Parathyroid adenoma (tissue), 2 donors: ENCODE measurements at regions not wholly inside any gene's neighbourhood (a gene's known extent, or its start where the extent isn't known, plus 50 kb on each side); places are given as distances from the start of the nearest gene placed in this dataset.

Experiments
- H2AFZ ChIP-seq: fragments of 300-600 bp; sonication (generic); one replicate; pipeline ENCODE4 v1.7.0; 2017; ENCODE audit warnings: antibody characterized with exemption, mild to moderate bottlenecking
- H3K27ac ChIP-seq: fragments of 300-600 bp; sonication (generic); one replicate; pipeline ENCODE4 v1.7.0; 2017
- H3K27me3 ChIP-seq: fragments of 300-600 bp; sonication (generic); one replicate; pipeline ENCODE4 v1.7.0; 2017; ENCODE audit warnings: low read length; ENCODE audit not compliant: control insufficient read depth, insufficient read depth
- H3K36me3 ChIP-seq: fragments of 300-600 bp; sonication (generic); one replicate; pipeline ENCODE4 v1.7.0; 2017; ENCODE audit warnings: low read length; ENCODE audit not compliant: control insufficient read depth, insufficient read depth
- H3K4me1 ChIP-seq: fragments of 300-600 bp; sonication (generic); one replicate; pipeline ENCODE4 v1.7.0; 2017; ENCODE audit warnings: control low read depth
- H3K4me2 ChIP-seq: fragments of 300-600 bp; sonication (generic); one replicate; pipeline ENCODE4 v1.7.0; 2017; ENCODE audit warnings: low read length
- H3K4me3 ChIP-seq: fragments of 300-600 bp; sonication (generic); one replicate; pipeline ENCODE4 v1.7.0; 2017; ENCODE audit warnings: low read depth, low read length
- H3K79me2 ChIP-seq: fragments of 300-600 bp; sonication (generic); one replicate; pipeline ENCODE4 v1.7.0; 2017; ENCODE audit warnings: control low read depth
- H3K9ac ChIP-seq: fragments of 300-600 bp; sonication (generic); one replicate; pipeline ENCODE4 v1.7.0; 2017; ENCODE audit warnings: mild to moderate bottlenecking
- H3K9me3 ChIP-seq: fragments of 300-600 bp; sonication (generic); one replicate; pipeline ENCODE4 v1.7.0; 2017; ENCODE audit warnings: low read length; ENCODE audit not compliant: control insufficient read depth
- CTCF ChIP-seq: fragments of 300-600 bp; sonication (generic); IDR thresholded peaks from one replicate; pipeline ENCODE4 v1.7.0; 2017; ENCODE audit warnings: antibody characterized with exemption, mild to moderate bottlenecking
- donor health status: primary hyperparathyroidism.

GRCh38 chr21:23607782-23608431, 1999.4 kb downstream of the MRPL39 start:
- Histone ChIP-seq H3K27me3 (no peaks in the 10 kb centered on the region), H3K4me3 (no peak overlapping the region), H3K9ac (no peak overlapping the region), H3K27ac (no peak overlapping the region), H2AFZ (no peak overlapping the region), H3K9me3 (no peaks in the 10 kb centered on the region), H3K4me2 (no peak overlapping the region), H3K4me1 (no peaks in the 10 kb centered on the region), H3K79me2 (no peaks in the 10 kb centered on the region), H3K36me3 (no peaks in the 10 kb centered on the region)
- TF ChIP-seq CTCF: no peak

GRCh38 chr21:23601549-23601948, 2005.7 kb downstream of the MRPL39 start:
- no peak for TF ChIP-seq CTCF
- no peaks in the 10 kb centered on the region for H3K4me1 ChIP-seq
- no peaks in the 10 kb centered on the region for H3K27me3 ChIP-seq
- no peaks in the 10 kb centered on the region for H3K36me3 ChIP-seq
- H3K9ac ChIP-seq: no peak overlapping the region
- no peak overlapping the region for H2AFZ ChIP-seq
- no peak overlapping the region for H3K4me3 ChIP-seq
- H3K4me2 ChIP-seq: no peak overlapping the region
- H3K79me2 ChIP-seq: no peaks in the 10 kb centered on the region
- H3K27ac ChIP-seq: no peak overlapping the region
- H3K9me3 ChIP-seq: no peaks in the 10 kb centered on the region

GRCh38 chr21:23593582-23593981, 2013.7 kb downstream of the MRPL39 start:
- Histone ChIP-seq H3K79me2 (no peaks in the 10 kb centered on the region), H3K27ac (no peak overlapping the region), H3K4me3 (no peak overlapping the region), H3K27me3 (no peaks in the 10 kb centered on the region), H3K4me1 (no peaks in the 10 kb centered on the region), H3K9me3 (no peaks in the 10 kb centered on the region), H3K9ac (no peak overlapping the region), H2AFZ (no peak overlapping the region), H3K36me3 (no peaks in the 10 kb centered on the region), H3K4me2 (no peak overlapping the region)
- no peak for TF ChIP-seq CTCF

GRCh38 chr21:23585419-23585818, 2021.9 kb downstream of the MRPL39 start:
- H3K9ac ChIP-seq: no peak overlapping the region
- no peaks in the 10 kb centered on the region for H3K27me3 ChIP-seq
- TF ChIP-seq CTCF: no peak
- H3K9me3 ChIP-seq: no peaks in the 10 kb centered on the region
- H3K4me1 ChIP-seq: no peaks in the 10 kb centered on the region
- H3K27ac ChIP-seq: no peak overlapping the region
- H3K79me2 ChIP-seq: no peaks in the 10 kb centered on the region
- no peaks in the 10 kb centered on the region for H3K36me3 ChIP-seq
- H2AFZ ChIP-seq: no peak overlapping the region
- no peak overlapping the region for H3K4me2 ChIP-seq
- H3K4me3 ChIP-seq: no peak overlapping the region

GRCh38 chr21:23579573-23579972, 2027.7 kb downstream of the MRPL39 start:
- no peak overlapping the region for H3K4me3 ChIP-seq

More at GRCh38 chr21:23579573-23579972, 2027.7 kb downstream of the MRPL39 start:
- Histone ChIP-seq H3K4me2 (no peak overlapping the region), H3K27ac (no peak overlapping the region), H3K4me1 (no peaks in the 10 kb centered on the region), H2AFZ (no peak overlapping the region), H3K9ac (no peak overlapping the region), H3K27me3 (no peaks in the 10 kb centered on the region), H3K36me3 (no peaks in the 10 kb centered on the region), H3K79me2 (no peaks in the 10 kb centered on the region), H3K9me3 (no peaks in the 10 kb centered on the region)
- no peak for TF ChIP-seq CTCF
